Liver (tissue), 8 donors: ENCODE measurements at regions not wholly inside any gene's neighbourhood (a gene's known extent, or its start where the extent isn't known, plus 50 kb on each side); places are given as distances from the start of the nearest gene placed in this dataset.

Source experiments
- DNase-seq: peaks from one replicate; pipeline ENCODE4 v3.0.0-alpha.2; 2017; ENCODE audit warnings: low spot score
- H3K27ac ChIP-seq, 2 donors: one replicate each; pipeline ENCODE4 v1.7.0; 2013; ENCODE audit warnings: inconsistent platforms in 2 of 2, low read length in 2 of 2, control low read depth in 1 of 2, low read depth in 1 of 2, mild to moderate bottlenecking in 1 of 2
- H3K27me3 ChIP-seq, 4 donors: one replicate each; pipeline versions ENCODE4 v1.6.1 to v1.7.0; 2013; ENCODE audit warnings: low read length in 3 of 4, inconsistent platforms in 1 of 4, mild to moderate bottlenecking in 1 of 4, moderate library complexity in 1 of 4; ENCODE audit not compliant: control insufficient read depth in 4 of 4, insufficient read depth in 4 of 4
- H3K36me3 ChIP-seq, 4 donors: one replicate each; pipeline versions ENCODE4 v1.6.1 to v1.7.0; 2013; ENCODE audit warnings: low read length in 3 of 4, mild to moderate bottlenecking in 3 of 4, low read depth in 1 of 4, moderate library complexity in 1 of 4; ENCODE audit not compliant: control insufficient read depth in 4 of 4, insufficient read depth in 3 of 4
- H3K4me1 ChIP-seq, 4 donors: one replicate each; pipeline versions ENCODE4 v1.6.1 to v1.7.0; 2013; ENCODE audit warnings: low read length in 3 of 4, mild to moderate bottlenecking in 3 of 4, moderate library complexity in 1 of 4; ENCODE audit not compliant: control insufficient read depth in 4 of 4, insufficient read depth in 4 of 4
- H3K4me3 ChIP-seq, 3 donors: one replicate each; pipeline versions ENCODE4 v1.6.1 to v1.7.0; 2013; ENCODE audit warnings: low read length in 3 of 3, control low read depth in 1 of 3, low read depth in 1 of 3, mild to moderate bottlenecking in 1 of 3
- H3K9ac ChIP-seq, 2 donors: one replicate each; pipeline ENCODE4 v1.7.0; 2013; ENCODE audit warnings: low read length in 2 of 2, mild to moderate bottlenecking in 2 of 2, moderate library complexity in 2 of 2, control low read depth in 1 of 2, low read depth in 1 of 2
- H3K9me3 ChIP-seq, 4 donors: one replicate each; pipeline versions ENCODE4 v1.6.1 to v1.7.0; 2013; ENCODE audit warnings: low read length in 3 of 4; ENCODE audit not compliant: control insufficient read depth in 4 of 4
- ATF3 ChIP-seq: IDR thresholded peaks from 2 replicates; pipeline ENCODE4 v1.6.1; 2016; ENCODE audit warnings: antibody characterized with exemption
- EGR1 ChIP-seq, 2 donors: IDR thresholded peaks; 2 replicates each; pipeline ENCODE4 v1.6.1; 2016 to 2018; ENCODE audit warnings: antibody characterized with exemption in 2 of 2, low read depth in 2 of 2
- FOXA1 ChIP-seq: IDR thresholded peaks from 2 replicates; pipeline ENCODE4 v1.6.1; 2016; ENCODE audit warnings: antibody characterized with exemption
- FOXA2 ChIP-seq: IDR thresholded peaks from 2 replicates; pipeline ENCODE4 v1.6.1; 2016; ENCODE audit warnings: antibody characterized with exemption
- GABPA ChIP-seq, 2 donors: IDR thresholded peaks in 1 of 2; conservative IDR thresholded peaks in 1 of 2; 2 replicates each; pipeline ENCODE4 v1.6.1; 2016; ENCODE audit warnings: antibody characterized with exemption in 2 of 2, mild to moderate bottlenecking in 1 of 2, moderate library complexity in 1 of 2
- HNF4A ChIP-seq, 2 donors: conservative IDR thresholded peaks; 2 replicates each; pipeline ENCODE4 v1.6.1; 2016; ENCODE audit warnings: antibody characterized with exemption in 2 of 2, mild to moderate bottlenecking in 2 of 2
- HNF4G ChIP-seq: IDR thresholded peaks from 2 replicates; pipeline ENCODE4 v1.6.1; 2016; ENCODE audit warnings: antibody characterized with exemption
- JUND ChIP-seq, 2 donors: IDR thresholded peaks; 2 replicates each; pipeline ENCODE4 v1.6.1; 2016; ENCODE audit warnings: antibody characterized with exemption in 2 of 2
- MAX ChIP-seq: IDR thresholded peaks from 2 replicates; pipeline ENCODE4 v1.6.1; 2016; ENCODE audit warnings: antibody characterized with exemption
- NR2F2 ChIP-seq: IDR thresholded peaks from 2 replicates; pipeline ENCODE4 v1.6.1; 2016; ENCODE audit warnings: antibody characterized with exemption
- RAD21 ChIP-seq, 2 donors: IDR thresholded peaks; 2 replicates each; pipeline ENCODE4 v1.6.1; 2016; ENCODE audit warnings: antibody characterized with exemption in 2 of 2, mild to moderate bottlenecking in 2 of 2
- REST ChIP-seq: IDR thresholded peaks from 2 replicates; pipeline ENCODE4 v1.6.1; 2016; ENCODE audit warnings: antibody characterized with exemption, mild to moderate bottlenecking
- RXRA ChIP-seq, 2 donors: IDR thresholded peaks; 2 replicates each; pipeline ENCODE4 v1.6.1; 2017 to 2018; ENCODE audit warnings: antibody characterized with exemption in 2 of 2, mild to moderate bottlenecking in 1 of 2
- SP1 ChIP-seq: IDR thresholded peaks from 2 replicates; pipeline ENCODE4 v1.6.1; 2018; ENCODE audit warnings: antibody characterized with exemption, mild to moderate bottlenecking
- TAF1 ChIP-seq: conservative IDR thresholded peaks from 2 replicates; pipeline ENCODE4 v1.6.1; 2016; ENCODE audit warnings: antibody characterized with exemption, mild to moderate bottlenecking
- YY1 ChIP-seq: IDR thresholded peaks from 2 replicates; pipeline ENCODE4 v1.6.1; 2016; ENCODE audit warnings: antibody characterized with exemption, mild to moderate bottlenecking
- WGBS: extraction: QIAGEN DNeasy Blood & Tissue Kit; methylation state at CpG from one replicate; pipeline ENCODE4 v1.1.7; 2013; 5-methylcytosine and 5-hydroxymethylcytosine counted together
- TF ChIP-seq, protein P1 (sequence below): fragments of 150-350 bp; IDR thresholded peaks from 2 replicates; pipeline ENCODE4 v1.5.1; 2017; ENCODE audit warnings: improper control_type of control experiment, low read depth, low read length; ENCODE audit not compliant: missing input control
- TF ChIP-seq, protein P2 (sequence below): IDR thresholded peaks from 2 replicates; pipeline ENCODE4 v1.6.1; 2016; ENCODE audit warnings: antibody characterized with exemption
- donor health status: healthy.
- donor health status: healthy.
- donor health status: healthy.
- donor health status: healthy.
- donor health status: healthy.

GRCh38 chr5:29902859-29903258, 1290.6 kb upstream of the CDH6 start (continued):
- TF ChIP-seq, protein P1, sequence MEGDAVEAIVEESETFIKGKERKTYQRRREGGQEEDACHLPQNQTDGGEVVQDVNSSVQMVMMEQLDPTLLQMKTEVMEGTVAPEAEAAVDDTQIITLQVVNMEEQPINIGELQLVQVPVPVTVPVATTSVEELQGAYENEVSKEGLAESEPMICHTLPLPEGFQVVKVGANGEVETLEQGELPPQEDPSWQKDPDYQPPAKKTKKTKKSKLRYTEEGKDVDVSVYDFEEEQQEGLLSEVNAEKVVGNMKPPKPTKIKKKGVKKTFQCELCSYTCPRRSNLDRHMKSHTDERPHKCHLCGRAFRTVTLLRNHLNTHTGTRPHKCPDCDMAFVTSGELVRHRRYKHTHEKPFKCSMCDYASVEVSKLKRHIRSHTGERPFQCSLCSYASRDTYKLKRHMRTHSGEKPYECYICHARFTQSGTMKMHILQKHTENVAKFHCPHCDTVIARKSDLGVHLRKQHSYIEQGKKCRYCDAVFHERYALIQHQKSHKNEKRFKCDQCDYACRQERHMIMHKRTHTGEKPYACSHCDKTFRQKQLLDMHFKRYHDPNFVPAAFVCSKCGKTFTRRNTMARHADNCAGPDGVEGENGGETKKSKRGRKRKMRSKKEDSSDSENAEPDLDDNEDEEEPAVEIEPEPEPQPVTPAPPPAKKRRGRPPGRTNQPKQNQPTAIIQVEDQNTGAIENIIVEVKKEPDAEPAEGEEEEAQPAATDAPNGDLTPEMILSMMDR, result no peak
- TF ChIP-seq TAF1, result no peak

- peaks cover 0 to 3% (median 0%) of the 10 kb centered on the region in 4 donors for H3K4me1 ChIP-seq
- no peak for DNase-seq
- no peak for TF ChIP-seq REST
- TF ChIP-seq YY1, result peak; percentile 42
- TF ChIP-seq, protein P2, sequence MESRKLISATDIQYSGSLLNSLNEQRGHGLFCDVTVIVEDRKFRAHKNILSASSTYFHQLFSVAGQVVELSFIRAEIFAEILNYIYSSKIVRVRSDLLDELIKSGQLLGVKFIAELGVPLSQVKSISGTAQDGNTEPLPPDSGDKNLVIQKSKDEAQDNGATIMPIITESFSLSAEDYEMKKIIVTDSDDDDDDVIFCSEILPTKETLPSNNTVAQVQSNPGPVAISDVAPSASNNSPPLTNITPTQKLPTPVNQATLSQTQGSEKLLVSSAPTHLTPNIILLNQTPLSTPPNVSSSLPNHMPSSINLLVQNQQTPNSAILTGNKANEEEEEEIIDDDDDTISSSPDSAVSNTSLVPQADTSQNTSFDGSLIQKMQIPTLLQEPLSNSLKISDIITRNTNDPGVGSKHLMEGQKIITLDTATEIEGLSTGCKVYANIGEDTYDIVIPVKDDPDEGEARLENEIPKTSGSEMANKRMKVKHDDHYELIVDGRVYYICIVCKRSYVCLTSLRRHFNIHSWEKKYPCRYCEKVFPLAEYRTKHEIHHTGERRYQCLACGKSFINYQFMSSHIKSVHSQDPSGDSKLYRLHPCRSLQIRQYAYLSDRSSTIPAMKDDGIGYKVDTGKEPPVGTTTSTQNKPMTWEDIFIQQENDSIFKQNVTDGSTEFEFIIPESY, result no peak
- TF ChIP-seq, protein P1, result no peak
- peak; percentile 98 for TF ChIP-seq HNF4G
- TF ChIP-seq MAX, result peak; percentile 54
- TF ChIP-seq RXRA (IDR thresholded peaks at IDR 0.05), result peak; percentile 70 to 83
- TF ChIP-seq SP1, result peak; percentile 66
- no peak for TF ChIP-seq ATF3
- TF ChIP-seq EGR1 (IDR thresholded peaks at IDR 0.05; ENCODE audit: low read depth in 2 of 2), result no peak
- TF ChIP-seq RAD21 (IDR thresholded peaks at IDR 0.05), result peak in 1 of 2 donors; percentile 5
- no peak for TF ChIP-seq FOXA2
- no peak for TF ChIP-seq NR2F2
- TF ChIP-seq TAF1, result no peak
- no peak for TF ChIP-seq FOXA1
- peak in 1 of 2 donors; percentile 52 for TF ChIP-seq JUND (IDR thresholded peaks at IDR 0.05)
- TF ChIP-seq GABPA (IDR thresholded peaks at IDR 0.05 in 1 of 2, conservative IDR thresholded peaks at IDR 0.05 in 1 of 2), result no peak
- peak; percentile 100 for TF ChIP-seq HNF4A (conservative IDR thresholded peaks at IDR 0.05)
- H3K27ac ChIP-seq, result no peak overlapping the region
- H3K27me3 ChIP-seq, result no peaks in the 10 kb centered on the region
- H3K4me3 ChIP-seq, result no peak overlapping the region
- H3K36me3 ChIP-seq, result no peaks in the 10 kb centered on the region
- no peaks in the 10 kb centered on the region for H3K9me3 ChIP-seq
- no peak overlapping the region for H3K9ac ChIP-seq
- 30% methylated on average over 2 of the region's 2 CpGs for WGBS
Measured at GRCh38 chr5:29899583-29899982, 1293.9 kb upstream of the CDH6 start.
